Body of pancreas (tissue), 4 donors: ENCODE measurements at regions not wholly inside any gene's neighbourhood (a gene's known extent, or its start where the extent isn't known, plus 50 kb on each side); places are given as distances from the start of the nearest gene placed in this dataset.

ENCODE experiments used
- ATAC-seq: fragments of 150-250 bp; one replicate; pipeline ENCODE4 v1.9.1; 2016
- DNase-seq, 4 donors: peaks; one replicate each; pipeline ENCODE4 v3.0.0-alpha.2; 2019
- H3K27ac ChIP-seq, 4 donors: fragments of 200-600 bp; sonication (generic); 1 replicate in 3 of 4; 2 replicates in 1 of 4; pipeline versions ENCODE4 v1.5.1 to v1.6.1; 2016 to 2019; ENCODE audit warnings: mild to moderate bottlenecking in 1 of 4, mixed read lengths in 1 of 4, moderate library complexity in 1 of 4
- H3K27me3 ChIP-seq, 2 donors: fragments of 200-600 bp; sonication (generic); one replicate each; pipeline ENCODE4 v1.6.0; 2016; ENCODE audit warnings: mild to moderate bottlenecking in 1 of 2
- H3K36me3 ChIP-seq, 2 donors: fragments of 200-600 bp; sonication (generic); replicated peaks in 1 of 2; 2 replicates each; pipeline ENCODE4 v1.5.1; 2016; ENCODE audit warnings: low read depth in 2 of 2; ENCODE audit not compliant: insufficient read depth in 1 of 2
- H3K4me1 ChIP-seq: fragments of 200-600 bp; sonication (generic); one replicate; pipeline ENCODE4 v1.6.0; 2016
- H3K4me3 ChIP-seq, 2 donors: fragments of 200-600 bp; sonication (generic); 1 replicate in 1 of 2; 2 replicates in 1 of 2; pipeline ENCODE4 v1.5.1; 2016 to 2019
- H3K9me3 ChIP-seq, 3 donors: fragments of 200-600 bp; sonication (generic); 1 replicate in 2 of 3; 2 replicates in 1 of 3; pipeline ENCODE4 v1.5.1; 2016
- POLR2A ChIP-seq, 3 donors: fragments of 450-650 bp; IDR thresholded peaks; one replicate each; pipeline ENCODE4 v1.6.1; 2016; ENCODE audit warnings: antibody characterized with exemption in 3 of 3, mild to moderate bottlenecking in 2 of 3
- WGBS, 2 donors: methylation state at CpG; one replicate each; pipeline ENCODE4 v1.1.5; 2017; 5-methylcytosine and 5-hydroxymethylcytosine counted together
- intact Hi-C: fragments of 100-400 bp; cut with DNase I; formaldehyde crosslinking; loops from one replicate; pipeline ENCODE4 v1.15.1; 2023
- TF ChIP-seq, protein P1 (sequence below), 7 experiments: fragments of 450-650 bp in 4 of 7; fragments of 200-600 bp in 3 of 7; sonication (generic) in 3 of 7; IDR thresholded peaks; one replicate each; pipeline ENCODE4 v1.5.1; 2016 to 2019; ENCODE audit warnings: antibody characterized with exemption in 7 of 7

DNA sequence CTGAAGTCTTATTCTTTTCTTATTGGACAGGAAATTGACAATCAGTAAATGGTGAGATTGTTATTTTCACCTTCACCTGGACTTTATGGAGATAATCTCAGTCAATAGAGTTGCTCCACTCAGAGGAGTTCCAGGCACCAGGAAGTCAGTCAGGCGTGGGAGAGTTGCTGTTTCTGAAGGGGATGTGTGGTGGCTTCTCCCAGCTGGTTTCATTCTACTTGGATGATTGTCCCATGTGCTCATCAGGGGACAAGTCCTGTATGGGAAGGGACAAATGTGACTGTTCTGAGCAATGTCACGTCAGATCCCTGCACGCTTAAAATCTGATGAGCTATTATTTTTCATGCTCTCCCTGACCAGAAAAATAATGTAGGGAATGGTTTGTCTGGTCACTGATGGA lies 222.5 kb upstream of the PITRM1 start:
- Histone ChIP-seq H3K4me1 (peaks cover 7% of the 10 kb centered on the region), H3K36me3 (no peaks in the 10 kb centered on the region), H3K9me3 (no peaks in the 10 kb centered on the region), H3K27ac (peak overlapping the region in 2 of 4 donors; percentile 36 to 55), H3K4me3 (no peak overlapping the region), H3K27me3 (no peaks in the 10 kb centered on the region)
- TF ChIP-seq POLR2A (IDR thresholded peaks at IDR 0.05) = no peak
- TF ChIP-seq, protein P1, sequence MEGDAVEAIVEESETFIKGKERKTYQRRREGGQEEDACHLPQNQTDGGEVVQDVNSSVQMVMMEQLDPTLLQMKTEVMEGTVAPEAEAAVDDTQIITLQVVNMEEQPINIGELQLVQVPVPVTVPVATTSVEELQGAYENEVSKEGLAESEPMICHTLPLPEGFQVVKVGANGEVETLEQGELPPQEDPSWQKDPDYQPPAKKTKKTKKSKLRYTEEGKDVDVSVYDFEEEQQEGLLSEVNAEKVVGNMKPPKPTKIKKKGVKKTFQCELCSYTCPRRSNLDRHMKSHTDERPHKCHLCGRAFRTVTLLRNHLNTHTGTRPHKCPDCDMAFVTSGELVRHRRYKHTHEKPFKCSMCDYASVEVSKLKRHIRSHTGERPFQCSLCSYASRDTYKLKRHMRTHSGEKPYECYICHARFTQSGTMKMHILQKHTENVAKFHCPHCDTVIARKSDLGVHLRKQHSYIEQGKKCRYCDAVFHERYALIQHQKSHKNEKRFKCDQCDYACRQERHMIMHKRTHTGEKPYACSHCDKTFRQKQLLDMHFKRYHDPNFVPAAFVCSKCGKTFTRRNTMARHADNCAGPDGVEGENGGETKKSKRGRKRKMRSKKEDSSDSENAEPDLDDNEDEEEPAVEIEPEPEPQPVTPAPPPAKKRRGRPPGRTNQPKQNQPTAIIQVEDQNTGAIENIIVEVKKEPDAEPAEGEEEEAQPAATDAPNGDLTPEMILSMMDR (IDR thresholded peaks at IDR 0.05) = no peak
- DNase-seq (no peak), ATAC-seq (no peak)
- intact Hi-C loops = no loop called here
- WGBS, 2 donors = 72 to 82% methylated on average over 3 of the region's 3 CpGs

DNA sequence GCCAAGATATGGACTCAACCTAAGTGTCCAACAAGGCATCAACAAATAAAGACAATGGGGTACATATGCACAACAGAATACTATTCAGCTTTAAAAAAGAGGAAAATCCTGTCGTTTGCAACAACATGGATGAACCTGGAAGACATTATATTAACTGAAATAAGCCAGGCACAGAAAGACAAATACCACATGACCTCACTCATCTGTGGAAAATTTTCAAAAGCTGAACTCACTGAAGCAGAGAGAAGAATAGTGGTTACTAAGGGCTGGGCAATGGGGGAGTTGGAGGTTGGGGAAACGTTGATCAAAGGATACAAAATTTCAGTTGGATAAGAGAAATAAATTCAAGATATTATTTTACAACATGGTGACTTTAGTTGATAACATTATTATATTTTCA lies 221.4 kb upstream of the PITRM1 start:
- peaks cover 15% of the 10 kb centered on the region for H3K4me1 ChIP-seq
- H3K27ac ChIP-seq = no peak overlapping the region
- 69% methylated on average over 2 of the region's 2 CpGs for WGBS, 2 donors
- no peaks in the 10 kb centered on the region for H3K9me3 ChIP-seq
- H3K27me3 ChIP-seq = no peaks in the 10 kb centered on the region
- DNase-seq (no peak), ATAC-seq (no peak)
- H3K36me3 ChIP-seq = no peaks in the 10 kb centered on the region
- intact Hi-C loops = no loop called here
- H3K4me3 ChIP-seq = no peak overlapping the region
- TF ChIP-seq, protein P1 (IDR thresholded peaks at IDR 0.05) = no peak
- no peak for TF ChIP-seq POLR2A (IDR thresholded peaks at IDR 0.05)

DNA sequence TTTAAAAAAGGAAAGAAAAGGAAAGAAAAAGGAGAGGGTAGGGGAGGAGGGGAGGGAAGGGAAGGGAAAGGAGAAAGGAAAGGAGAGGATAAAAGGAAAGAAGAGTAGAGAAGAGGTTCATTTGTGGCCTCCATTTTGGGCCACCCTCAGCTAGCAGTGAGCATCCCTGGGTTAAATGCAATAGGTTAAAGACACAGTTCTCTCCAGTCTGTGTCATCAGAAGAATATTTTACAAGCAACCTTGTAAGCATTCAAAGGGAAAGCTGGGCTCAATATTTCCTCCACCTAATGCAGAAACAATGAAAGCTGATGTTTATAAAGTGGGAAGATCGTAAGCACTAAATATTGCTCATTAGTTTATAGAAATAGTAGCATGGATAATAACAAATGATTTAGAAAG lies 219.1 kb upstream of the PITRM1 start:
- H3K27ac ChIP-seq = no peak overlapping the region
- TF ChIP-seq, protein P1 (IDR thresholded peaks at IDR 0.05) = no peak
- TF ChIP-seq POLR2A (IDR thresholded peaks at IDR 0.05) = no peak

DNA sequence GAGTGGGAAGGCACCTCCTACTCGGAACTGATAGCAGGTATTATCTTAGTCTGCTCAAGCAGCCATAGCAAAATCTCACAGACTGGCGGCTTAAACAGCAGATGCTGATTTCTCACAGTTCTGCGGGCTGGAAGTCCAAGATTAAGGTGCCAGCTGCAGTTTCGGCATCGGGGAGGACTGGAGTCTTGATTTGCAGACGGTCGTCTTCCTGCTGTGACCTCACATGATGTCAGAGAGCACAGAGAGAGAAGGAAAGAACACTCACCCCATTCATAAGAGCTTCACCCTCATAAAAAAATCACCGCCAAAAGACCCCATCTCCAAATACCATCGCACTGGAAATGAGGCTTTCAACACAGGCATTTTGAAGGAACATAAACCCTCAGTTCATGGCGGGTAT lies 216.5 kb upstream of the PITRM1 start:
- ATAC-seq = peak; percentile 89
- WGBS, 2 donors = 44% methylated on average over 10 of the region's 10 CpGs
- Histone ChIP-seq H3K27me3 (no peaks in the 10 kb centered on the region), H3K27ac (peak overlapping the region in 1 of 4 donors; percentile 44), H3K4me3 (no peak overlapping the region), H3K36me3 (no peaks in the 10 kb centered on the region), H3K4me1 (peaks cover 13% of the 10 kb centered on the region), H3K9me3 (no peaks in the 10 kb centered on the region)
- intact Hi-C loops = no loop called here
- TF ChIP-seq, protein P1 (IDR thresholded peaks at IDR 0.05) = no peak
- TF ChIP-seq POLR2A (IDR thresholded peaks at IDR 0.05) = no peak
- peak; percentile 55 to 77 (median 66) for DNase-seq

More for the DNA sequence above, 219.1 kb upstream of the PITRM1 start:
- DNase-seq (no peak), ATAC-seq (no peak)
- Histone ChIP-seq H3K4me3 (no peak overlapping the region), H3K27me3 (no peaks in the 10 kb centered on the region), H3K9me3 (no peaks in the 10 kb centered on the region), H3K36me3 (no peaks in the 10 kb centered on the region), H3K4me1 (peaks cover 20% of the 10 kb centered on the region)
- WGBS, 2 donors = 85 to 86% methylated on average over 1 of the region's 1 CpG
- intact Hi-C loops = no loop called here

DNA sequence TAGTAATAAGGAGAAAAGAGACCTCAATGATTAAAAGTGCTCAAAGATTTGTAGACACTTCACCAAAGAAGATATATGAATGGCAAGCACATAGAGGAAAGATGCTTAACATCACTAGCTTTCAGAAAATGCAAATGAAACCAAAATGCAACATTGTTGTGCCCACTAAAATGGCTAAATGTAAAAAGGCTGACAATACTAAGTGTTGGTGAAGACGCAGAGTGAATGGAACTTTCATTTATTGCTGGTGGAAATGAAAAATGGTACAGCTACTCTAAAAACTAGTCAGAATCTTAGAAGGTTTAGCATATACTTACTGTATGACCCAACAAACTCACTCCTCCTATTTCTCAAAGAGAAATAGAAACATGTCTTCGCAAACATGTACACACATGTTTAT lies 212.9 kb upstream of the PITRM1 start:
- no peaks in the 10 kb centered on the region for H3K36me3 ChIP-seq
- no peaks in the 10 kb centered on the region for H3K27me3 ChIP-seq
- no peak for DNase-seq
- ATAC-seq = no peak
- intact Hi-C loops = no loop called here
- H3K27ac ChIP-seq = no peak overlapping the region
- peaks cover 22% of the 10 kb centered on the region for H3K4me1 ChIP-seq
- WGBS, 2 donors = 92 to 98% methylated on average over 2 of the region's 2 CpGs
- TF ChIP-seq POLR2A (IDR thresholded peaks at IDR 0.05) = no peak
- TF ChIP-seq, protein P1 (IDR thresholded peaks at IDR 0.05) = no peak
- H3K4me3 ChIP-seq = no peak overlapping the region
- no peaks in the 10 kb centered on the region for H3K9me3 ChIP-seq
